ENCODE measurements at regions not wholly inside any gene's neighbourhood (a gene's known extent, or its start where the extent isn't known, plus 50 kb on each side); places are given as distances from the start of the nearest gene placed in this dataset.

GRCh38 chr1:56095696-56096665 lies 483.4 kb downstream of the PLPP3 start:
- TF ChIP-seq HDAC6 (IDR thresholded peaks at IDR 0.05; ENCODE audit: unreplicated experiment) (no peak), REST (IDR thresholded peaks at IDR 0.05; ENCODE audit: low read depth, low read length) (no peak), SP1 (IDR thresholded peaks at IDR 0.05; ENCODE audit: low read depth, low read length) (no peak), CTCF (IDR thresholded peaks at IDR 0.05 in 2 of 3, conservative IDR thresholded peaks at IDR 0.05 in 1 of 3; ENCODE audit: control insufficient read depth in 2 of 3, extremely low read depth in 1 of 3, insufficient read depth in 1 of 3, low read depth in 3 of 3, low read length in 3 of 3) (no peak), ZBED1 (IDR thresholded peaks at IDR 0.05; ENCODE audit: borderline replicate concordance) (no peak), SREBF2 (IDR thresholded peaks at IDR 0.05; ENCODE audit: low read length) (no peak), YY1 (IDR thresholded peaks at IDR 0.05; ENCODE audit: low read depth, low read length) (no peak)
